H9 (cell line): ENCODE measurements at regions not wholly inside any gene's neighbourhood (a gene's known extent, or its start where the extent isn't known, plus 50 kb on each side); places are given as distances from the start of the nearest gene placed in this dataset.

Source experiments
- DNase-seq: peaks from one replicate; pipeline ENCODE4 v3.0.0-alpha.2; 2017
- H2AFZ ChIP-seq: one replicate; pipeline ENCODE4 v1.6.1; 2013; ENCODE audit warnings: mild to moderate bottlenecking, low read length, control low read depth, moderate library complexity
- H2AK5ac ChIP-seq: 2 replicates; pipeline ENCODE4 v1.6.1; 2013; ENCODE audit warnings: low read length, control low read depth, mixed read lengths; ENCODE audit not compliant: insufficient read length
- H2BK120ac ChIP-seq: one replicate; pipeline ENCODE4 v1.6.1; 2013; ENCODE audit warnings: low read depth, mild to moderate bottlenecking, low read length, control low read depth, inconsistent platforms; ENCODE audit not compliant: poor library complexity, severe bottlenecking
- H2BK12ac ChIP-seq: 2 replicates; pipeline ENCODE4 v1.6.1; 2013; ENCODE audit warnings: low read length, control low read depth, mixed read lengths, low read depth; ENCODE audit not compliant: insufficient read length
- H2BK15ac ChIP-seq: 2 replicates; pipeline ENCODE4 v1.6.1; 2013; ENCODE audit warnings: low read depth, low read length, control low read depth
- H2BK20ac ChIP-seq: one replicate; pipeline ENCODE4 v1.6.1; 2013; ENCODE audit warnings: low read depth, mild to moderate bottlenecking, low read length, control low read depth, inconsistent platforms; ENCODE audit not compliant: poor library complexity, severe bottlenecking
- H2BK5ac ChIP-seq: 2 replicates; pipeline ENCODE4 v1.6.1; 2013; ENCODE audit warnings: low read length, control low read depth, mixed read lengths; ENCODE audit not compliant: insufficient read length
- H3K14ac ChIP-seq: 2 replicates; pipeline ENCODE4 v1.6.1; 2013; ENCODE audit warnings: low read length, control low read depth; ENCODE audit not compliant: insufficient read depth
- H3K18ac ChIP-seq: 2 replicates; pipeline ENCODE4 v1.6.1; 2013; ENCODE audit warnings: low read depth, mild to moderate bottlenecking, mixed read lengths, low read length, control low read depth; ENCODE audit not compliant: insufficient read length
- H3K23ac ChIP-seq: 2 replicates; pipeline ENCODE4 v1.6.1; 2013; ENCODE audit warnings: low read length, control low read depth, mixed read lengths, low read depth; ENCODE audit not compliant: insufficient read length
- H3K23me2 ChIP-seq: 2 replicates; pipeline ENCODE4 v1.6.1; 2013; ENCODE audit warnings: low read depth, mild to moderate bottlenecking, mixed read lengths, low read length, control low read depth; ENCODE audit not compliant: insufficient read length, poor library complexity, severe bottlenecking
- H3K27ac ChIP-seq: 2 replicates; pipeline ENCODE4 v1.5.1; 2013; ENCODE audit warnings: low read length, control low read depth, mixed read lengths, low read depth; ENCODE audit not compliant: insufficient read length
- H3K27me3 ChIP-seq: 2 replicates; pipeline ENCODE4 v1.6.1; 2013; ENCODE audit warnings: low read length, control low read depth, inconsistent platforms; ENCODE audit not compliant: insufficient read depth
- H3K4ac ChIP-seq: 2 replicates; pipeline ENCODE4 v1.6.1; 2013; ENCODE audit warnings: low read depth, mild to moderate bottlenecking, control low read depth, inconsistent platforms, low read length, moderate library complexity
- H3K4me1 ChIP-seq: 2 replicates; pipeline ENCODE4 v1.6.1; 2013; ENCODE audit warnings: low read length, control low read depth, inconsistent platforms; ENCODE audit not compliant: insufficient read depth
- H3K4me2 ChIP-seq: 2 replicates; pipeline ENCODE4 v1.6.1; 2013; ENCODE audit warnings: low read length, control low read depth, mixed read lengths; ENCODE audit not compliant: insufficient read length, insufficient read depth
- H3K56ac ChIP-seq: 2 replicates; pipeline ENCODE4 v1.6.1; 2013; ENCODE audit warnings: low read depth, mild to moderate bottlenecking, mixed read lengths, low read length, control low read depth; ENCODE audit not compliant: insufficient read length
- H3K79me1 ChIP-seq: 2 replicates; pipeline ENCODE4 v1.6.1; 2013; ENCODE audit warnings: low read depth, mild to moderate bottlenecking, moderate library complexity, low read length, control low read depth, inconsistent platforms; ENCODE audit not compliant: insufficient read depth, poor library complexity, severe bottlenecking
- H3K79me2 ChIP-seq: 2 replicates; pipeline ENCODE4 v1.6.1; 2013; ENCODE audit warnings: low read length, control low read depth, inconsistent platforms; ENCODE audit not compliant: insufficient read depth
- H3K9ac ChIP-seq: 2 replicates; pipeline ENCODE4 v1.6.1; 2013; ENCODE audit warnings: low read length, control low read depth, mixed read lengths; ENCODE audit not compliant: insufficient read length; ENCODE audit errors: extremely low read depth
- H3K9me3 ChIP-seq: one replicate; pipeline ENCODE4 v1.6.1; 2013; ENCODE audit warnings: low read depth, low read length, inconsistent platforms; ENCODE audit not compliant: control insufficient read depth
- H3T11ph ChIP-seq: one replicate; pipeline ENCODE4 v1.6.1; 2013; ENCODE audit warnings: mild to moderate bottlenecking, low read length, control low read depth, inconsistent platforms
- H4K20me1 ChIP-seq: one replicate; pipeline ENCODE4 v1.6.1; 2013; ENCODE audit not compliant: control insufficient read depth, insufficient read length, insufficient read depth
- H4K5ac ChIP-seq: 2 replicates; pipeline ENCODE4 v1.6.1; 2013; ENCODE audit warnings: low read depth, mild to moderate bottlenecking, mixed read lengths, low read length, control low read depth; ENCODE audit not compliant: insufficient read length
- H4K8ac ChIP-seq: replicated peaks from 2 replicates; pipeline ENCODE4 v1.6.1; 2013; ENCODE audit warnings: low read length, control low read depth, mixed read lengths, low read depth; ENCODE audit not compliant: insufficient read length
- H4K91ac ChIP-seq: 2 replicates; pipeline ENCODE4 v1.6.1; 2013; ENCODE audit warnings: low read depth, mild to moderate bottlenecking, moderate library complexity, mixed read lengths, low read length, control low read depth; ENCODE audit not compliant: insufficient read length
- H3K27ac Mint-ChIP-seq, 3 experiments: 2 replicates in 2 of 3; 3 replicates in 1 of 3; pipeline ENCODE4 v1.8.0; 2020 to 2021; ENCODE audit warnings: mixed read lengths in 3 of 3, mild to moderate bottlenecking in 1 of 3, moderate library complexity in 1 of 3
- H3K27me3 Mint-ChIP-seq: 2 replicates; pipeline ENCODE4 v1.8.0; 2021; ENCODE audit warnings: low read depth, mild to moderate bottlenecking, moderate library complexity, mixed read lengths
- H3K36me3 Mint-ChIP-seq, 3 experiments: 2 replicates in 2 of 3; 3 replicates in 1 of 3; pipeline ENCODE4 v1.8.0; 2020 to 2021; ENCODE audit warnings: low read depth in 3 of 3, mixed read lengths in 3 of 3; ENCODE audit not compliant: insufficient read depth in 1 of 3
- H3K4me1 Mint-ChIP-seq, 2 experiments: 2 replicates each; pipeline ENCODE4 v1.8.0; 2020; ENCODE audit warnings: mixed read lengths in 2 of 2
- H3K4me3 Mint-ChIP-seq, 2 experiments: 2 replicates in 1 of 2; 3 replicates in 1 of 2; pipeline ENCODE4 v1.8.0; 2020 to 2021; ENCODE audit warnings: mild to moderate bottlenecking in 2 of 2, mixed read lengths in 2 of 2, moderate library complexity in 1 of 2
- H3K9me3 Mint-ChIP-seq, 2 experiments: 2 replicates in 1 of 2; 3 replicates in 1 of 2; pipeline ENCODE4 v1.8.0; 2020; ENCODE audit warnings: mild to moderate bottlenecking in 2 of 2, mixed read lengths in 2 of 2, moderate library complexity in 1 of 2
- WGBS: extraction: QIAGEN DNeasy Blood & Tissue Kit; methylation state at CpG from one replicate; pipeline ENCODE4 v1.1.7; 2013; ENCODE audit warnings: missing lambda C conversion rate, low lambda C conversion rate, mixed read lengths; ENCODE audit not compliant: insufficient read length; ENCODE audit errors: extremely low coverage; 5-methylcytosine and 5-hydroxymethylcytosine counted together
- TF ChIP-seq, protein P1 (sequence below): fragments of 200-600 bp; sonication (generic); conservative IDR thresholded peaks from 3 replicates; pipeline ENCODE4 v1.8.0; 2021; ENCODE audit warnings: antibody characterized with exemption, mild to moderate bottlenecking

DNA sequence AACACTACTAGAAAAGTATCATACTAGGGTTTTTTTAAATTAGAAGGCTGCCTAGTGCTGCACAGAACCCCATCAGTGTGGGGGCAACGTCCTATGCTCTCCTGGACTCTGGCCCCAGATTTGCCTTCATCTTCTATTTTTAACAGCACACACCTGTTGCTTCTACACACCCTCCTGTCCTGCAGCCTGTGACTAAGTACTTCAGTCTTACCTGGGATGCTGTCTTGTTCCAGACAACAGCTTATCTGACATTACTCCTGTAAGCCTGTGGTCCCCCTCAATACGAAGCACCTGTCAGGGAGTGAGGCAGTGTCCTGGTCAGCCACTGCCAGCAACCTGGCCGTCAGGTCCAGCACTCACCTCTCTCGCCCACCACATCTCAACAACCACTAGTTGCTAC is 247.6 kb upstream of the PSMD7 start:
- no peak overlapping the region for H4K8ac ChIP-seq
- H3K27me3 ChIP-seq = no peaks in the 10 kb centered on the region
- peaks cover 6 to 11% of the 10 kb centered on the region in 2 experiments for H3K4me1 Mint-ChIP-seq
- no peak overlapping the region for H3K23ac ChIP-seq
- no peak overlapping the region for H3K4ac ChIP-seq
- H3K27ac ChIP-seq = no peak overlapping the region
- no peak overlapping the region for H3K56ac ChIP-seq
- H3K79me1 ChIP-seq = no peaks in the 10 kb centered on the region
- no peak overlapping the region for H2AK5ac ChIP-seq
- no peak overlapping the region for H2BK5ac ChIP-seq
- no peaks in the 10 kb centered on the region for H3K36me3 Mint-ChIP-seq
- no peak overlapping the region for H3K9ac ChIP-seq
- H3K9me3 ChIP-seq = no peaks in the 10 kb centered on the region
- no peak overlapping the region for H3K18ac ChIP-seq
- no peaks in the 10 kb centered on the region for H3K4me1 ChIP-seq
- no peak for DNase-seq
- TF ChIP-seq, protein P1, sequence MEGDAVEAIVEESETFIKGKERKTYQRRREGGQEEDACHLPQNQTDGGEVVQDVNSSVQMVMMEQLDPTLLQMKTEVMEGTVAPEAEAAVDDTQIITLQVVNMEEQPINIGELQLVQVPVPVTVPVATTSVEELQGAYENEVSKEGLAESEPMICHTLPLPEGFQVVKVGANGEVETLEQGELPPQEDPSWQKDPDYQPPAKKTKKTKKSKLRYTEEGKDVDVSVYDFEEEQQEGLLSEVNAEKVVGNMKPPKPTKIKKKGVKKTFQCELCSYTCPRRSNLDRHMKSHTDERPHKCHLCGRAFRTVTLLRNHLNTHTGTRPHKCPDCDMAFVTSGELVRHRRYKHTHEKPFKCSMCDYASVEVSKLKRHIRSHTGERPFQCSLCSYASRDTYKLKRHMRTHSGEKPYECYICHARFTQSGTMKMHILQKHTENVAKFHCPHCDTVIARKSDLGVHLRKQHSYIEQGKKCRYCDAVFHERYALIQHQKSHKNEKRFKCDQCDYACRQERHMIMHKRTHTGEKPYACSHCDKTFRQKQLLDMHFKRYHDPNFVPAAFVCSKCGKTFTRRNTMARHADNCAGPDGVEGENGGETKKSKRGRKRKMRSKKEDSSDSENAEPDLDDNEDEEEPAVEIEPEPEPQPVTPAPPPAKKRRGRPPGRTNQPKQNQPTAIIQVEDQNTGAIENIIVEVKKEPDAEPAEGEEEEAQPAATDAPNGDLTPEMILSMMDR = no peak
- no peaks in the 10 kb centered on the region for H3K23me2 ChIP-seq
- whole genome bisulfite sequencing = no CpG with 5 or more reads among the region's 4 CpGs
- H2AFZ ChIP-seq = no peak overlapping the region
- peak overlapping the region in 1 of 3 experiments; percentile 31; a peak in 1 of 7 replicates for H3K27ac Mint-ChIP-seq
- no peak overlapping the region for H3K14ac ChIP-seq
- H3K79me2 ChIP-seq = no peaks in the 10 kb centered on the region
- no peak overlapping the region for H3K4me3 Mint-ChIP-seq
- no peak overlapping the region for H3K4me2 ChIP-seq
- H3T11ph ChIP-seq = no peak overlapping the region
- no peak overlapping the region for H2BK120ac ChIP-seq
- H4K91ac ChIP-seq = no peak overlapping the region
- no peaks in the 10 kb centered on the region for H3K27me3 Mint-ChIP-seq
- H3K9me3 Mint-ChIP-seq = no peaks in the 10 kb centered on the region
- H4K5ac ChIP-seq = no peak overlapping the region
- H2BK20ac ChIP-seq = no peak overlapping the region
- no peak overlapping the region for H2BK12ac ChIP-seq
- no peaks in the 10 kb centered on the region for H4K20me1 ChIP-seq
- no peak overlapping the region for H2BK15ac ChIP-seq
